Karpas-422 (cell line): ENCODE measurements at regions not wholly inside any gene's neighbourhood (a gene's known extent, or its start where the extent isn't known, plus 50 kb on each side); places are given as distances from the start of the nearest gene placed in this dataset.

Experiments used
- DNase-seq: peaks from one replicate; pipeline ENCODE4 v3.0.0-alpha.2; 2015
- H2AFZ ChIP-seq: fragments of 200-600 bp; sonication (generic); 2 replicates; pipeline ENCODE4 v1.6.1; 2014; ENCODE audit warnings: antibody characterized with exemption, low read length, mixed read lengths
- H3K27ac ChIP-seq: fragments of 200-600 bp; sonication (generic); 2 replicates; pipeline ENCODE4 v1.5.1; 2014; ENCODE audit warnings: mild to moderate bottlenecking, low read length, moderate library complexity
- H3K27me3 ChIP-seq: fragments of 200-600 bp; sonication (generic); 2 replicates; pipeline ENCODE4 v1.6.1; 2014; ENCODE audit warnings: low read length, mixed read lengths
- H3K36me3 ChIP-seq: fragments of 200-600 bp; sonication (generic); 2 replicates; pipeline ENCODE4 v1.6.1; 2014; ENCODE audit warnings: low read length, mixed read lengths; ENCODE audit not compliant: insufficient read depth
- H3K4me1 ChIP-seq: fragments of 200-600 bp; sonication (generic); 2 replicates; pipeline ENCODE4 v1.6.1; 2014; ENCODE audit warnings: mild to moderate bottlenecking, low read length, mixed read lengths
- H3K4me2 ChIP-seq: fragments of 200-600 bp; sonication (generic); 2 replicates; pipeline ENCODE4 v1.6.1; 2014; ENCODE audit warnings: low read length, low read depth, mild to moderate bottlenecking; ENCODE audit not compliant: poor library complexity, severe bottlenecking
- H3K4me3 ChIP-seq: fragments of 200-600 bp; sonication (generic); 2 replicates; pipeline ENCODE4 v1.5.1; 2014; ENCODE audit warnings: mild to moderate bottlenecking, antibody characterized with exemption, low read length, mixed read lengths
- H3K79me2 ChIP-seq: fragments of 200-600 bp; sonication (generic); 2 replicates; pipeline ENCODE4 v1.6.1; 2014; ENCODE audit warnings: mild to moderate bottlenecking, low read length, mixed read lengths
- H3K9ac ChIP-seq: fragments of 200-600 bp; sonication (generic); 2 replicates; pipeline ENCODE4 v1.6.0; 2014; ENCODE audit warnings: low read length
- H3K9me2 ChIP-seq: fragments of 200-600 bp; sonication (generic), shearing (Covaris generic); replicated peaks from 2 replicates; pipeline ENCODE4 v1.6.0; 2014; ENCODE audit warnings: mild to moderate bottlenecking, low read length, moderate library complexity; ENCODE audit not compliant: insufficient read depth
- H3K9me3 ChIP-seq: fragments of 300-700, 200-600 bp; sonication (generic); 2 replicates; pipeline ENCODE4 v1.6.1; 2014; ENCODE audit warnings: low read length, mixed read lengths
- H4K20me1 ChIP-seq: fragments of 200-600 bp; sonication (generic); 2 replicates; pipeline ENCODE4 v1.6.1; 2014; ENCODE audit warnings: mild to moderate bottlenecking, antibody characterized with exemption, low read length, low read depth; ENCODE audit not compliant: insufficient read depth

GRCh38 chr9:1952001-1952400 is 63.1 kb upstream of the SMARCA2 start:
- Histone ChIP-seq H3K4me1 (peaks cover 10% of the 10 kb centered on the region), H3K27ac (no peak overlapping the region), H3K9me2 (no peaks in the 10 kb centered on the region), H3K36me3 (no peaks in the 10 kb centered on the region), H3K9me3 (no peaks in the 10 kb centered on the region), H3K79me2 (no peaks in the 10 kb centered on the region), H3K4me3 (no peak overlapping the region), H4K20me1 (no peaks in the 10 kb centered on the region), H3K4me2 (no peak overlapping the region), H3K9ac (no peak overlapping the region), H3K27me3 (no peaks in the 10 kb centered on the region), H2AFZ (no peak overlapping the region)
- DNase-seq, result no peak

- no peak overlapping the region for H3K4me3 ChIP-seq
- no peaks in the 10 kb centered on the region for H4K20me1 ChIP-seq
- H3K4me2 ChIP-seq, result no peak overlapping the region
- no peak overlapping the region for H3K9ac ChIP-seq
- H3K27me3 ChIP-seq, result no peaks in the 10 kb centered on the region
- no peaks in the 10 kb centered on the region for H3K4me1 ChIP-seq
- no peaks in the 10 kb centered on the region for H3K9me2 ChIP-seq
- H3K79me2 ChIP-seq, result no peaks in the 10 kb centered on the region
- no peak overlapping the region for H3K27ac ChIP-seq
- H3K9me3 ChIP-seq, result no peaks in the 10 kb centered on the region
- no peak overlapping the region for H2AFZ ChIP-seq
- DNase-seq, result no peak
- H3K36me3 ChIP-seq, result no peaks in the 10 kb centered on the region
Observed at GRCh38 chr9:1954238-1954637, 60.9 kb upstream of the SMARCA2 start.

- Histone ChIP-seq H3K9me3 (no peaks in the 10 kb centered on the region), H3K9ac (no peak overlapping the region), H4K20me1 (no peaks in the 10 kb centered on the region), H3K4me1 (no peaks in the 10 kb centered on the region), H3K4me3 (no peak overlapping the region), H3K4me2 (no peak overlapping the region), H3K36me3 (no peaks in the 10 kb centered on the region), H2AFZ (no peak overlapping the region), H3K9me2 (no peaks in the 10 kb centered on the region), H3K27me3 (no peaks in the 10 kb centered on the region), H3K79me2 (no peaks in the 10 kb centered on the region), H3K27ac (no peak overlapping the region)
- no peak for DNase-seq
Observed at GRCh38 chr9:1956958-1957357, 58.2 kb upstream of the SMARCA2 start.

GRCh38 chr9:1957856-1958255 is 57.3 kb upstream of the SMARCA2 start:
- Histone ChIP-seq H3K4me1 (no peaks in the 10 kb centered on the region), H3K9ac (no peak overlapping the region), H3K9me3 (no peaks in the 10 kb centered on the region), H2AFZ (no peak overlapping the region), H3K27me3 (no peaks in the 10 kb centered on the region; the same call in 1 of the 2 replicates), H3K79me2 (no peaks in the 10 kb centered on the region), H3K36me3 (no peaks in the 10 kb centered on the region), H3K9me2 (no peaks in the 10 kb centered on the region), H3K4me2 (no peak overlapping the region), H3K27ac (no peak overlapping the region), H4K20me1 (no peaks in the 10 kb centered on the region), H3K4me3 (no peak overlapping the region)
- no peak for DNase-seq

GRCh38 chr9:1959371-1959770 is 55.8 kb upstream of the SMARCA2 start:
- H3K36me3 ChIP-seq, result no peaks in the 10 kb centered on the region
- no peaks in the 10 kb centered on the region for H3K79me2 ChIP-seq
- no peak for DNase-seq
- H3K4me2 ChIP-seq, result no peak overlapping the region
- H3K9me3 ChIP-seq, result no peaks in the 10 kb centered on the region
- H3K27me3 ChIP-seq, result no peaks in the 10 kb centered on the region; the same call in 1 of the 2 replicates
- no peak overlapping the region for H2AFZ ChIP-seq
- H3K9ac ChIP-seq, result no peak overlapping the region
- H4K20me1 ChIP-seq, result no peaks in the 10 kb centered on the region
- H3K9me2 ChIP-seq, result no peaks in the 10 kb centered on the region
- no peaks in the 10 kb centered on the region for H3K4me1 ChIP-seq
- no peak overlapping the region for H3K27ac ChIP-seq
- no peak overlapping the region for H3K4me3 ChIP-seq

DNA sequence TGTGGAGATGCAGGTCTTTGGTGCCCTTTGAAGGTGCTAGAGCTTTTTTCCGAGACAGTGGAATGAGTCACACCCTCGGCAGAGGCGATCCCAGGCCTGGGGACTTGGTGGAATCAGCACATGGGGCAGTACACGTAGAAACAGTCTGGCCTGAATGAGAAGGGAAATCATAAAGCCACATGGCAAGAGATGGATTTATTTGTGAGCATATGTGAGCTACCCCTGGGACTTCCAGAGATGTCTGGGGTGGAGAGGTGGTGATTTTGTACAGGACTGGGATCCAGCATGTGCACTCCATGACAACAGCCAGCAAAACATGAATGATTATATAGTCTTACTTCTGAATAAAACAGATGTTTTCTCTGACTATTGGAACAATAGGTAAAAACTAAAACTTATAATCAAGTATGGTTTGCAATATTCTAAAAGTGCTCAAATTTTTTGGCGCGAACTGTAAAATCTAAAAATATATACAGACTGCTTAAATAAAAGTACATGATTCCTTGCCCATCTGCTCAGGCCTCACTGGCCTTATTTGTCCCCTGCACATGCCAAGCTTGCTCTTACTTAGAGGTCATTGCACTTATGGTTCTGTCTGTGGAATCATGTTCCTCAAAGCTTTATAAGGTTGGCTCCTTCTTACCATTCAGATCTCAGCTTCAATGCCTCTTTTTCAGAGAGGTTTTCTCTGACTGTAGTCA is 54.7 kb upstream of the SMARCA2 start:
- Histone ChIP-seq H3K4me2 (no peak overlapping the region), H3K9ac (no peak overlapping the region), H3K79me2 (no peaks in the 10 kb centered on the region), H3K27ac (no peak overlapping the region), H4K20me1 (no peaks in the 10 kb centered on the region), H3K27me3 (no peaks in the 10 kb centered on the region; the same call in 1 of the 2 replicates), H3K4me1 (no peaks in the 10 kb centered on the region), H3K36me3 (no peaks in the 10 kb centered on the region), H3K4me3 (no peak overlapping the region), H3K9me3 (no peaks in the 10 kb centered on the region), H2AFZ (no peak overlapping the region), H3K9me2 (no peaks in the 10 kb centered on the region)
- DNase-seq, result no peak

- Histone ChIP-seq H3K4me3 (no peak overlapping the region), H3K36me3 (no peaks in the 10 kb centered on the region), H3K4me1 (no peaks in the 10 kb centered on the region), H3K9me3 (no peaks in the 10 kb centered on the region), H2AFZ (no peak overlapping the region), H3K27me3 (no peaks in the 10 kb centered on the region; the same call in 1 of the 2 replicates), H3K27ac (no peak overlapping the region), H3K4me2 (no peak overlapping the region), H4K20me1 (no peaks in the 10 kb centered on the region), H3K79me2 (no peaks in the 10 kb centered on the region), H3K9me2 (no peaks in the 10 kb centered on the region), H3K9ac (no peak overlapping the region)
- DNase-seq, result no peak
Observed at GRCh38 chr9:1962122-1962521, 53.0 kb upstream of the SMARCA2 start.

- no peaks in the 10 kb centered on the region for H3K79me2 ChIP-seq
- no peak for DNase-seq
- no peaks in the 10 kb centered on the region for H3K36me3 ChIP-seq
- H3K4me3 ChIP-seq, result no peak overlapping the region
- H3K9me3 ChIP-seq, result no peaks in the 10 kb centered on the region
- H3K27me3 ChIP-seq, result no peaks in the 10 kb centered on the region; the same call in 1 of the 2 replicates
- no peak overlapping the region for H2AFZ ChIP-seq
- H3K9ac ChIP-seq, result no peak overlapping the region
- no peaks in the 10 kb centered on the region for H4K20me1 ChIP-seq
- no peaks in the 10 kb centered on the region for H3K9me2 ChIP-seq
- H3K4me1 ChIP-seq, result no peaks in the 10 kb centered on the region
- no peak overlapping the region for H3K27ac ChIP-seq
- no peak overlapping the region for H3K4me2 ChIP-seq
Observed at GRCh38 chr9:1962588-1963106, 52.5 kb upstream of the SMARCA2 start.
